ENCODE measurements at regions not wholly inside any gene's neighbourhood (a gene's known extent, or its start where the extent isn't known, plus 50 kb on each side); places are given as distances from the start of the nearest gene placed in this dataset.

DNA sequence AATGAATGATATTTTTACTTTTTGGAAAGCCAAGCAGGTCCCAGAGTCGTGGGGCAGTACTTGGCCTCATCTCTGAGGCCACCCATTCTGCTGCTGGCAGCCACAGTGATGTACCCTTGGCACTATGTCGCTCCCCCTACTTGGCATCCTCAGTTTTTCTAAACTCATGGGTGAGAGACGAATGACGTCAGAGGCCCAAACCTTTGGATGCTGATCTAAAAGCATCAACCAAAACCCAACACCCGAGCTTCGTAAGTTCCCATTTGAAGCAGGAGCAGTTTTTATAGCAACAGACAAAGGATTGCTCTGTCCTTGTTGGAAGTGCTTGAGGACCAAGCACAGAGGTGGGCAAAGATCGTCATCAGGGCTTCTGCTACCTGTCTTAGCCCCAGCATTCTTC is 212.9 kb downstream of the PAX1 start:
- no peak overlapping the region for H2AFZ ChIP-seq
- no peak overlapping the region for H3K4me3 ChIP-seq (ENCODE audit: low read depth, low read length)
- no peak for TF ChIP-seq CTCF (IDR thresholded peaks at IDR 0.05)
- H3K9ac ChIP-seq: no peak overlapping the region
- H3K79me2 ChIP-seq: no peaks in the 10 kb centered on the region
- H3K4me2 ChIP-seq (ENCODE audit: low read length): no peak overlapping the region
- H3K36me3 ChIP-seq (ENCODE audit: control insufficient read depth, insufficient read depth, low read length): no peaks in the 10 kb centered on the region
- no peaks in the 10 kb centered on the region for H3K27me3 ChIP-seq (ENCODE audit: control insufficient read depth, insufficient read depth, low read length)
- no peak overlapping the region for H3K27ac ChIP-seq
- H3K4me1 ChIP-seq: no peaks in the 10 kb centered on the region
- no peaks in the 10 kb centered on the region for H3K9me3 ChIP-seq (ENCODE audit: control insufficient read depth, low read length)

DNA sequence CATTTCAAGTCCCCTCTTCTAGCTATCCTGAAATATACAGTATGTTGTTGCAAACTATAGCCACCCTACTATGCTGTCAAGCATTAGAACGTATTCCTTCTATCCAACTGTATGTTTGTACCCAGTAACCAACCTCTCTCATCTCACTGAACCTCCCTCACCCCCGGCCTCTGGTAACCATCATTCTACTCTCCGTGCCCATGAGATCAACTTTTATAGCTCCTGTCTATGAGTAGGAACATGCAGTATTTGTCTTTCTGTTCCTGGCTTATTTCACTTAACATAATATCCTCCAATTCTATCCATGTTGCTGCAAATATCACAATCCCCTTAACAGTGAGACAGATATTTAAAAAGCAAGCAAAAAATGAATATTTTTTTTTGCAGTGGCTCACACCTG is 196.9 kb downstream of the PAX1 start:
- no peaks in the 10 kb centered on the region for H3K9me3 ChIP-seq (ENCODE audit: control insufficient read depth, low read length)
- no peaks in the 10 kb centered on the region for H3K27me3 ChIP-seq (ENCODE audit: control insufficient read depth, insufficient read depth, low read length)
- no peaks in the 10 kb centered on the region for H3K79me2 ChIP-seq
- H3K27ac ChIP-seq: no peak overlapping the region
- no peaks in the 10 kb centered on the region for H3K4me1 ChIP-seq
- H2AFZ ChIP-seq: no peak overlapping the region
- H3K4me2 ChIP-seq (ENCODE audit: low read length): no peak overlapping the region
- TF ChIP-seq CTCF (IDR thresholded peaks at IDR 0.05): no peak
- H3K9ac ChIP-seq: no peak overlapping the region
- no peak overlapping the region for H3K4me3 ChIP-seq (ENCODE audit: low read depth, low read length)
- H3K36me3 ChIP-seq (ENCODE audit: control insufficient read depth, insufficient read depth, low read length): no peaks in the 10 kb centered on the region

DNA sequence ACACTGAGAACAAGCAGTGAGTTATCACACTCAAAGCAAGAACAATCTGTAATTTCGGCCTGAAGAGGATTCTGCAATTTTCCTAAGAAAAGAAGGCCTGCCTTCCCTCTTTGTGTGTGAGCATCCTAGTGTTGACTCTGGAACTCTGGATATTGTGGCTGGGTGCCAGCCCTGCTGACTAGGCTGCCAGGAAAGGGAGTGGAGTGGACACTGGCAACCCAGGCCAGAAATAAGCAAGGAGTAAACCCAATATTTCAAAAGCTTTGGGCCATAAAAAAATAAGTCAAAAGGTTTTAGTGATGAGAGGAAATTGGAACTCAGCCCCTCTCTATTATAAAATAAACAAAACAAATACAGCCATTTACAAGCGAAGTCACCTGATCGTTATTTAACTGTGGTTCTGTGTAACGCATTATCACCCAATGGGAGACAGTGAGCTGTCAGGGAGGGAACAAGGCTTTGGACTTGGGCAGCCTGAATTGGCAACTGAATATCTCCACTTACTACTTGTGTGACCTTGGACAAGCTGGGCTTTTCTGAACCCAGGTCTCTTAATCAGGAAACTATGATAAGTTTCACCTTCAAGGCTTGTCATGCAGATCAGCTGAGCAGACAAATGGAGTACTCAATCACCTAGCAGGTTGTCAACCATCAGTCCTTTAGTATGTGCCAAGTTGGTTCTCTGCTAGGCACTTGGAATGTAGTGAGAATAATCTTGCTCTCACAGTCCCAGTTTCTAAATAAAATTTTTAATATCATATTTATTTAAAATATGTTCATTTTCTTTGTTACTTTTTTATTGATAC is 196.2 kb downstream of the PAX1 start:
- Histone ChIP-seq H3K27ac (no peak overlapping the region), H2AFZ (no peak overlapping the region), H3K4me2 (ENCODE audit: low read length) (no peak overlapping the region), H3K9me3 (ENCODE audit: control insufficient read depth, low read length) (no peaks in the 10 kb centered on the region), H3K79me2 (no peaks in the 10 kb centered on the region), H3K4me3 (ENCODE audit: low read depth, low read length) (no peak overlapping the region), H3K4me1 (no peaks in the 10 kb centered on the region), H3K9ac (no peak overlapping the region), H3K27me3 (ENCODE audit: control insufficient read depth, insufficient read depth, low read length) (no peaks in the 10 kb centered on the region), H3K36me3 (ENCODE audit: control insufficient read depth, insufficient read depth, low read length) (no peaks in the 10 kb centered on the region)
- TF ChIP-seq CTCF (IDR thresholded peaks at IDR 0.05): no peak

- Histone ChIP-seq H3K4me3 (ENCODE audit: low read depth, low read length) (no peak overlapping the region), H3K9me3 (ENCODE audit: control insufficient read depth, low read length) (no peaks in the 10 kb centered on the region), H3K27me3 (ENCODE audit: control insufficient read depth, insufficient read depth, low read length) (no peaks in the 10 kb centered on the region), H3K4me1 (no peaks in the 10 kb centered on the region), H3K36me3 (ENCODE audit: control insufficient read depth, insufficient read depth, low read length) (no peaks in the 10 kb centered on the region), H3K27ac (no peak overlapping the region), H3K4me2 (ENCODE audit: low read length) (no peak overlapping the region), H3K9ac (no peak overlapping the region), H3K79me2 (no peaks in the 10 kb centered on the region), H2AFZ (no peak overlapping the region)
- no peak for TF ChIP-seq CTCF (IDR thresholded peaks at IDR 0.05)
These were observed 195.0 kb downstream of the PAX1 start for GRCh38 chr20:21900431-21900830.

DNA sequence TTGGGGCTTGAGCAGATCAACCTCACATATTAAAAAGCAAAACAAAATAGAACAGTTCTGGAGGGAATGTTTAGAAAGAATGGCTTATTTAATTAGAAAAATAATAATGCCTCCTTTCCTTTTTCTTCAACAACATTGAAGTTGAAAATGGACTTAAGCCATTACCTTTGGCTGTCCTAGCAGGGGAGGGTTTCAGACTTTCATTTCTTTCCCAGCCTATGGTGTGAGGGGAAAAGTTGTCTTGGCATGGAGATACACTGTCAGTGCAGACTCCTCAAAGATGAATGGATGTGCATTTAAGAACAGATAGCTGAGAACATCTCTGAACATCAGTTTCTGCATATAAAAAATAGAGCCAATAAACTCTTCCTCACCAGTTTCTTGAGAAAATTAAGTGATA is 169.5 kb downstream of the PAX1 start:
- Histone ChIP-seq H3K9ac (no peak overlapping the region), H2AFZ (no peak overlapping the region), H3K27me3 (ENCODE audit: control insufficient read depth, insufficient read depth, low read length) (no peaks in the 10 kb centered on the region), H3K4me3 (ENCODE audit: low read depth, low read length) (no peak overlapping the region), H3K9me3 (ENCODE audit: control insufficient read depth, low read length) (no peaks in the 10 kb centered on the region), H3K79me2 (no peaks in the 10 kb centered on the region), H3K27ac (no peak overlapping the region), H3K4me1 (no peaks in the 10 kb centered on the region), H3K4me2 (ENCODE audit: low read length) (no peak overlapping the region), H3K36me3 (ENCODE audit: control insufficient read depth, insufficient read depth, low read length) (no peaks in the 10 kb centered on the region)
- no peak for TF ChIP-seq CTCF (IDR thresholded peaks at IDR 0.05)

All from parathyroid adenoma (tissue), 2 donors.